ENCODE measurements at regions not wholly inside any gene's neighbourhood (a gene's known extent, or its start where the extent isn't known, plus 50 kb on each side); places are given as distances from the start of the nearest gene placed in this dataset.

DNA sequence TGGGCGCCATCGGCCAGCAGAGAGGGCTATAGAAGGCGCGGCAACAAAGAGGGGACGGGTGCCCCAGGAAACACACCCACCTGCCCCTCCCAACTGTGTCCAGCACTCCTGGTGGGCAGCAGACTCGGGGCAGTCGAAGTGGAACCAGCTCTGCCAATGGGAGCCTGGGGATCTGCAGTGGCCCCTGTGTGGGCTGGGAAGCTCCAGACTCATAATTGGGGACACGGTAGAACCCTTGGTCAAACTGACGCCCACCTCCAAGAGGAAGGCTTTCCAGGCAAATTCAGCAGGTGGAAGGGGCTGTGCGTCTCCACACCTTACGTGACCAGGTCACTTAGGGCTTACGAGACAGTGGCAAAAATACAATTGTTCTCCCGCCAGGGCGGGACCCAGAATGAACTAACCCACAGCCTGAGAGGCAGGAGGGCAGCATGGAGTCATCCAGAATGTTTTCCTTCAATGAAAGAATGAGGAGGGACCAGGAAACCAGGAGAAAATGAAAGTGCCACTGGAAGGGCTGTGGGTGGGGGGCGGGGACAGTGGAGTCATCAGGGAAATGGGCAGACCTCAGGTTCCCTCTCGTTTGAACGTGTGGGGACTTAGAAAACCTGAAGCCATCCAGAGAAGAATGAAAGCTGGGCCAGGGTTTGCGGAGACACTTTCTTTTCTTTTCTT lies 53.2 kb upstream of the SHANK2 start:
- H3K79me2 ChIP-seq (ENCODE audit: insufficient read depth, low read depth, low read length) = no peaks in the 10 kb centered on the region
- no peaks in the 10 kb centered on the region for H4K20me1 ChIP-seq (ENCODE audit: insufficient read depth, low read length)
- no peaks in the 10 kb centered on the region for H3K9me3 ChIP-seq (ENCODE audit: low read length)
- H3K9me2 ChIP-seq (ENCODE audit: insufficient read depth, low read length) = no peaks in the 10 kb centered on the region
- intact Hi-C loops (cut with micrococcal nuclease; ENCODE audit: unreplicated experiment) = no loop called here
- H3K27ac ChIP-seq (ENCODE audit: low read depth, low read length, poor library complexity, severe bottlenecking) = no peak overlapping the region
- H3K36me3 ChIP-seq (ENCODE audit: insufficient read depth, low read length) = no peaks in the 10 kb centered on the region
- no peak overlapping the region for H2AFZ ChIP-seq (ENCODE audit: low read length)
- H3K4me1 ChIP-seq (ENCODE audit: insufficient read depth, low read length, poor library complexity, severe bottlenecking) = no peaks in the 10 kb centered on the region
- TF ChIP-seq, protein P1, sequence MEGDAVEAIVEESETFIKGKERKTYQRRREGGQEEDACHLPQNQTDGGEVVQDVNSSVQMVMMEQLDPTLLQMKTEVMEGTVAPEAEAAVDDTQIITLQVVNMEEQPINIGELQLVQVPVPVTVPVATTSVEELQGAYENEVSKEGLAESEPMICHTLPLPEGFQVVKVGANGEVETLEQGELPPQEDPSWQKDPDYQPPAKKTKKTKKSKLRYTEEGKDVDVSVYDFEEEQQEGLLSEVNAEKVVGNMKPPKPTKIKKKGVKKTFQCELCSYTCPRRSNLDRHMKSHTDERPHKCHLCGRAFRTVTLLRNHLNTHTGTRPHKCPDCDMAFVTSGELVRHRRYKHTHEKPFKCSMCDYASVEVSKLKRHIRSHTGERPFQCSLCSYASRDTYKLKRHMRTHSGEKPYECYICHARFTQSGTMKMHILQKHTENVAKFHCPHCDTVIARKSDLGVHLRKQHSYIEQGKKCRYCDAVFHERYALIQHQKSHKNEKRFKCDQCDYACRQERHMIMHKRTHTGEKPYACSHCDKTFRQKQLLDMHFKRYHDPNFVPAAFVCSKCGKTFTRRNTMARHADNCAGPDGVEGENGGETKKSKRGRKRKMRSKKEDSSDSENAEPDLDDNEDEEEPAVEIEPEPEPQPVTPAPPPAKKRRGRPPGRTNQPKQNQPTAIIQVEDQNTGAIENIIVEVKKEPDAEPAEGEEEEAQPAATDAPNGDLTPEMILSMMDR (conservative IDR thresholded peaks at IDR 0.05; ENCODE audit: low read length) = no peak
- TF ChIP-seq EZH2phosphoT487 (IDR thresholded peaks at IDR 0.05; ENCODE audit: borderline replicate concordance, low read depth, low read length) = no peak
- no peak for DNase-seq (ENCODE audit: low spot score)
- no TSS peak for BruUV-seq (replicated peaks)
- ChIA-PET CTCF (ENCODE audit: unreplicated experiment) (no interaction called here), POLR2A (interaction anchor here (0.9 kb wide), 1 partner anchor 68 kb away, joined by 3 read pairs; no protein-coding TSS in a partner anchor)
- no peak overlapping the region for H3K4me2 ChIP-seq (ENCODE audit: low read length)
- no peak overlapping the region for H3K4me3 ChIP-seq (ENCODE audit: low read depth, low read length, poor library complexity, severe bottlenecking)

GRCh38 chr11:71305041-71305440 lies 52.7 kb upstream of the SHANK2 start:
- H3K27ac ChIP-seq (ENCODE audit: low read depth, low read length, poor library complexity, severe bottlenecking) = no peak overlapping the region
- H3K4me2 ChIP-seq (ENCODE audit: low read length) = no peak overlapping the region
- H3K9me3 ChIP-seq (ENCODE audit: low read length) = no peaks in the 10 kb centered on the region
- no peak for TF ChIP-seq EZH2phosphoT487 (IDR thresholded peaks at IDR 0.05; ENCODE audit: borderline replicate concordance, low read depth, low read length)
- TF ChIP-seq, protein P1 (conservative IDR thresholded peaks at IDR 0.05; ENCODE audit: low read length) = no peak
- ChIA-PET POLR2A (interaction anchor here (0.9 kb wide), 1 partner anchor 68 kb away, joined by 3 read pairs; no protein-coding TSS in a partner anchor), CTCF (ENCODE audit: unreplicated experiment) (no interaction called here)
- no peaks in the 10 kb centered on the region for H4K20me1 ChIP-seq (ENCODE audit: insufficient read depth, low read length)
- intact Hi-C loops (cut with micrococcal nuclease; ENCODE audit: unreplicated experiment) = no loop called here
- no peak for DNase-seq (ENCODE audit: low spot score)
- no peaks in the 10 kb centered on the region for H3K79me2 ChIP-seq (ENCODE audit: insufficient read depth, low read depth, low read length)
- H3K4me1 ChIP-seq (ENCODE audit: insufficient read depth, low read length, poor library complexity, severe bottlenecking) = no peaks in the 10 kb centered on the region
- BruUV-seq (replicated peaks) = no TSS peak
- no peaks in the 10 kb centered on the region for H3K9me2 ChIP-seq (ENCODE audit: insufficient read depth, low read length)
- no peak overlapping the region for H2AFZ ChIP-seq (ENCODE audit: low read length)
- H3K4me3 ChIP-seq (ENCODE audit: low read depth, low read length, poor library complexity, severe bottlenecking) = no peak overlapping the region
- no peaks in the 10 kb centered on the region for H3K36me3 ChIP-seq (ENCODE audit: insufficient read depth, low read length)

- Histone ChIP-seq H3K4me3 (ENCODE audit: low read depth, low read length, poor library complexity, severe bottlenecking) (no peak overlapping the region), H3K9me2 (ENCODE audit: insufficient read depth, low read length) (no peaks in the 10 kb centered on the region), H3K36me3 (ENCODE audit: insufficient read depth, low read length) (no peaks in the 10 kb centered on the region), H2AFZ (ENCODE audit: low read length) (no peak overlapping the region), H3K27ac (ENCODE audit: low read depth, low read length, poor library complexity, severe bottlenecking) (no peak overlapping the region), H3K79me2 (ENCODE audit: insufficient read depth, low read depth, low read length) (no peaks in the 10 kb centered on the region), H4K20me1 (ENCODE audit: insufficient read depth, low read length) (no peaks in the 10 kb centered on the region), H3K4me1 (ENCODE audit: insufficient read depth, low read length, poor library complexity, severe bottlenecking) (no peaks in the 10 kb centered on the region), H3K4me2 (ENCODE audit: low read length) (no peak overlapping the region), H3K9me3 (ENCODE audit: low read length) (no peaks in the 10 kb centered on the region)
- ChIA-PET CTCF (ENCODE audit: unreplicated experiment) (no interaction called here), POLR2A (no interaction called here)
- DNase-seq (ENCODE audit: low spot score) = no peak
- no TSS peak for BruUV-seq (replicated peaks)
- no peak for TF ChIP-seq EZH2phosphoT487 (IDR thresholded peaks at IDR 0.05; ENCODE audit: borderline replicate concordance, low read depth, low read length)
- TF ChIP-seq, protein P1 (conservative IDR thresholded peaks at IDR 0.05; ENCODE audit: low read length) = no peak
- intact Hi-C loops (cut with micrococcal nuclease; ENCODE audit: unreplicated experiment) = no loop called here
Measured at GRCh38 chr11:71304491-71304890, 52.1 kb upstream of the SHANK2 start.
